PC-3 (cell line): ENCODE measurements at regions not wholly inside any gene's neighbourhood (a gene's known extent, or its start where the extent isn't known, plus 50 kb on each side); places are given as distances from the start of the nearest gene placed in this dataset.
A peak's percentile ranks its signal among the peaks of the same experiment; 100 is the strongest.

ENCODE experiments used
- EZH2 ChIP-seq: fragments of 300-600 bp; sonication (generic); IDR thresholded peaks from one replicate; pipeline ENCODE4 v1.6.1; 2017; ENCODE audit warnings: antibody characterized with exemption, mild to moderate bottlenecking, low read length; ENCODE audit not compliant: unreplicated experiment
- TF ChIP-seq, protein P1 (sequence below): fragments of 300-600 bp; sonication (generic); conservative IDR thresholded peaks from 2 replicates; pipeline ENCODE4 v1.5.1; 2017; ENCODE audit warnings: antibody characterized with exemption, low read depth, mild to moderate bottlenecking, low read length

- TF ChIP-seq, protein P1, sequence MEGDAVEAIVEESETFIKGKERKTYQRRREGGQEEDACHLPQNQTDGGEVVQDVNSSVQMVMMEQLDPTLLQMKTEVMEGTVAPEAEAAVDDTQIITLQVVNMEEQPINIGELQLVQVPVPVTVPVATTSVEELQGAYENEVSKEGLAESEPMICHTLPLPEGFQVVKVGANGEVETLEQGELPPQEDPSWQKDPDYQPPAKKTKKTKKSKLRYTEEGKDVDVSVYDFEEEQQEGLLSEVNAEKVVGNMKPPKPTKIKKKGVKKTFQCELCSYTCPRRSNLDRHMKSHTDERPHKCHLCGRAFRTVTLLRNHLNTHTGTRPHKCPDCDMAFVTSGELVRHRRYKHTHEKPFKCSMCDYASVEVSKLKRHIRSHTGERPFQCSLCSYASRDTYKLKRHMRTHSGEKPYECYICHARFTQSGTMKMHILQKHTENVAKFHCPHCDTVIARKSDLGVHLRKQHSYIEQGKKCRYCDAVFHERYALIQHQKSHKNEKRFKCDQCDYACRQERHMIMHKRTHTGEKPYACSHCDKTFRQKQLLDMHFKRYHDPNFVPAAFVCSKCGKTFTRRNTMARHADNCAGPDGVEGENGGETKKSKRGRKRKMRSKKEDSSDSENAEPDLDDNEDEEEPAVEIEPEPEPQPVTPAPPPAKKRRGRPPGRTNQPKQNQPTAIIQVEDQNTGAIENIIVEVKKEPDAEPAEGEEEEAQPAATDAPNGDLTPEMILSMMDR = peak; percentile 95
- no peak for TF ChIP-seq EZH2
Measured at GRCh38 chr20:41738604-41739206, 120.5 kb upstream of the CHD6 start.
